C4-2B (cell line): ENCODE measurements at regions not wholly inside any gene's neighbourhood (a gene's known extent, or its start where the extent isn't known, plus 50 kb on each side); places are given as distances from the start of the nearest gene placed in this dataset.

Experiments
- H3K27ac ChIP-seq: fragments of 450-650 bp; 2 replicates; pipeline ENCODE4 v1.5.1; 2017
- CTCF ChIP-seq: fragments of 450-650 bp; conservative IDR thresholded peaks from 2 replicates; pipeline ENCODE4 v1.5.1; 2017; ENCODE audit warnings: mild to moderate bottlenecking
- ZFX ChIP-seq: fragments of 450-650 bp; IDR thresholded peaks from 2 replicates; pipeline ENCODE4 v1.6.1; 2017

GRCh38 chr13:112240076-112240475, 136.1 kb upstream of the SPACA7 start:
- no peak overlapping the region for H3K27ac ChIP-seq
- no peak for TF ChIP-seq ZFX
- TF ChIP-seq CTCF = no peak

- no peak overlapping the region for H3K27ac ChIP-seq
- no peak for TF ChIP-seq ZFX
- TF ChIP-seq CTCF = no peak
Observed at GRCh38 chr13:112241288-112241687, 134.9 kb upstream of the SPACA7 start.

GRCh38 chr13:112242777-112243176, 133.4 kb upstream of the SPACA7 start:
- no peak overlapping the region for H3K27ac ChIP-seq
- TF ChIP-seq ZFX (no peak), CTCF (no peak)

GRCh38 chr13:112244061-112244460, 132.1 kb upstream of the SPACA7 start:
- TF ChIP-seq CTCF = no peak
- no peak for TF ChIP-seq ZFX
- no peak overlapping the region for H3K27ac ChIP-seq

DNA sequence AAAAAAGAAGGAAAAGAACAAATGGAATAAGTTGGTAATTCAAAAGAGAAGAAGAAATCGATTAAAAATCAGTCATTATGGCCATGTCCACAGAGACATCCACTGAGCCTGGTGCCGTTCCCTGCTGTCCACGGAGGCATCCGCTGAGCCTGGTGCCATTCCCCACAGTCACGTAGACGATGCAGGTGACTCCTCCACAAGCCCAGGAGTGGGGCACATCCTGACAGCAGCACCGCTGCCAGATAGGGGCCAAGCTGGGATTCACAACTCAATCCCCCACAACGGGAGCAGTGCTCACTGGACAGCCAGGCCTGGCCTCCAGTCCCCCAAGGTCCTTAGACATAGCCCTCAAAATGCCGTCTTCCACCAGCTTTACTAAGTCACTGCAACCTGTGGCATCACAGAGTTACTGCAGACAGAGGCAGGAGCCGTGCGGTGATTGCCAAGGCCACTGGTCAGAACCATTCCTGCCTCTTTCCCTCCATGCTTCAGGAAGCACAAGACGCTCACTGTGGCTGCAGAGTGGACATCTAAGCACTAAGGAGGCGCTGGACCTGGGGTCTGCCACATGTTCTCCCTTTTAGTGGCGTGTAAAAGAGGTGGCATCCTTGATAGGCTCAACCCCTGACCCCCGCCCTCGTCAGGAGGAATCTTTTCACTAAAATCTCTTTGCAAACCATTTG, 131.5 kb upstream of the SPACA7 start:
- no peak overlapping the region for H3K27ac ChIP-seq
- TF ChIP-seq ZFX (no peak), CTCF (no peak)

- no peak overlapping the region for H3K27ac ChIP-seq
- TF ChIP-seq CTCF (no peak), ZFX (no peak)
Observed at GRCh38 chr13:112245179-112245724, 130.9 kb upstream of the SPACA7 start.

GRCh38 chr13:112245989-112246388, 130.2 kb upstream of the SPACA7 start:
- H3K27ac ChIP-seq = no peak overlapping the region
- TF ChIP-seq CTCF (no peak), ZFX (no peak)
